Transverse colon (tissue), 4 donors: ENCODE measurements at regions not wholly inside any gene's neighbourhood (a gene's known extent, or its start where the extent isn't known, plus 50 kb on each side); places are given as distances from the start of the nearest gene placed in this dataset.

ENCODE experiments used
- DNase-seq: peaks from one replicate; pipeline ENCODE4 v3.0.0-alpha.2; 2019
- H3K27ac ChIP-seq, 4 donors: fragments of 200-600 bp; sonication (generic); 2 replicates each; pipeline ENCODE4 v1.5.1; 2016 to 2018; ENCODE audit warnings: inconsistent platforms in 4 of 4
- H3K27me3 ChIP-seq: fragments of 200-600 bp; sonication (generic); 2 replicates; pipeline ENCODE4 v1.5.1; 2017; ENCODE audit warnings: inconsistent platforms
- H3K36me3 ChIP-seq, 4 donors: fragments of 200-600 bp; sonication (generic); 2 replicates each; pipeline ENCODE4 v1.5.1; 2017 to 2019; ENCODE audit warnings: inconsistent platforms in 4 of 4
- H3K4me1 ChIP-seq, 4 donors: fragments of 200-600 bp; sonication (generic); 2 replicates each; pipeline ENCODE4 v1.5.1; 2017 to 2020; ENCODE audit warnings: inconsistent platforms in 4 of 4
- H3K4me3 ChIP-seq, 4 donors: fragments of 200-600 bp; sonication (generic); 1 replicate in 1 of 4; 2 replicates in 3 of 4; pipeline versions ENCODE4 v1.5.1 to v1.6.1; 2017 to 2019; ENCODE audit warnings: inconsistent platforms in 4 of 4
- H3K9me3 ChIP-seq, 2 donors: fragments of 200-600 bp; sonication (generic); 2 replicates each; pipeline ENCODE4 v1.5.1; 2017 to 2019; ENCODE audit warnings: inconsistent platforms in 2 of 2
- CTCF ChIP-seq, 5 experiments: fragments of 200-600 bp in 3 of 5; fragments of 450-650 bp in 2 of 5; sonication (generic) in 3 of 5; IDR thresholded peaks; 1 replicate in 2 of 5; 2 replicates in 3 of 5; pipeline ENCODE4 v1.5.1; 2016 to 2017; ENCODE audit warnings: antibody characterized with exemption in 5 of 5, inconsistent platforms in 3 of 5, mild to moderate bottlenecking in 2 of 5, moderate library complexity in 1 of 5
- EP300 ChIP-seq: sonication (generic); formaldehyde crosslinking; IDR thresholded peaks from one replicate; pipeline ENCODE4 v1.6.1; 2017; ENCODE audit warnings: antibody characterized with exemption, low read depth
- POLR2A ChIP-seq: fragments of 450-650 bp; IDR thresholded peaks from one replicate; pipeline ENCODE4 v1.6.1; 2016; ENCODE audit warnings: antibody characterized with exemption, mild to moderate bottlenecking, moderate library complexity
- POLR2AphosphoS5 ChIP-seq, 3 donors: sonication (generic); formaldehyde crosslinking; IDR thresholded peaks; one replicate each; pipeline ENCODE4 v1.6.1; 2016; ENCODE audit warnings: antibody characterized with exemption in 3 of 3
- WGBS, 2 donors: methylation state at CpG; one replicate each; pipeline ENCODE4 v1.1.5; 2018; ENCODE audit warnings: low coverage in 1 of 2; 5-methylcytosine and 5-hydroxymethylcytosine counted together
- in situ Hi-C, 4 donors: fragments of 200-750 bp; cut with MboI; loops; one replicate each; pipeline versions ENCODE4 v1.15.0 to v1.15.1; 2017; ENCODE audit warnings: low sequenced_read_pairs in 3 of 4, low pct_ligation_motif_present in 1 of 4, low pct_unique_long_range_greater_than_20kb in 1 of 4
- intact Hi-C: fragments of 100-400 bp; cut with DNase I; formaldehyde crosslinking; loops from one replicate; pipeline ENCODE4 v1.15.1; 2023; ENCODE audit warnings: low total_unique reads

- TF ChIP-seq CTCF (IDR thresholded peaks at IDR 0.05), result no peak
- no peak for TF ChIP-seq POLR2A
- Histone ChIP-seq H3K27ac (no peak overlapping the region), H3K4me3 (no peak overlapping the region), H3K27me3 (no peaks in the 10 kb centered on the region), H3K36me3 (no peaks in the 10 kb centered on the region), H3K9me3 (no peaks in the 10 kb centered on the region), H3K4me1 (no peaks in the 10 kb centered on the region)
- no peak for DNase-seq
- in situ Hi-C loops (loop anchor here (25.0 kb wide), 3 partner anchors 364 to 614 kb away; partner anchors contain the start of gene LRIG3 (in 1 of the 4)), intact Hi-C loops (no loop called here)
- WGBS, 2 donors, result 83 to 88% methylated on average over 2 to 3 of the region's 3 CpGs
Measured at GRCh38 chr12:58548801-58549200, 371.5 kb downstream of the LRIG3 start.

GRCh38 chr12:58554522-58555157 is 365.7 kb downstream of the LRIG3 start:
- H3K27ac ChIP-seq, result no peak overlapping the region
- TF ChIP-seq CTCF (IDR thresholded peaks at IDR 0.05) (no peak), POLR2AphosphoS5 (IDR thresholded peaks at IDR 0.05) (no peak)
- no peaks in the 10 kb centered on the region for H3K36me3 ChIP-seq
- H3K4me1 ChIP-seq, result no peaks in the 10 kb centered on the region
- DNase-seq, result no peak
- no peak overlapping the region for H3K4me3 ChIP-seq
- 59 to 83% methylated on average over 5 of the region's 5 CpGs for WGBS, 2 donors
- in situ Hi-C loops (no loop called here), intact Hi-C loops (no loop called here)
- H3K9me3 ChIP-seq, result no peaks in the 10 kb centered on the region
- no peaks in the 10 kb centered on the region for H3K27me3 ChIP-seq

GRCh38 chr12:58557171-58557570 is 363.1 kb downstream of the LRIG3 start:
- intact Hi-C loops, result no loop called here
- no peaks in the 10 kb centered on the region for H3K4me1 ChIP-seq
- H3K9me3 ChIP-seq, result no peaks in the 10 kb centered on the region
- no peak for DNase-seq
- in situ Hi-C loops, result no loop called here
- H3K27ac ChIP-seq, result no peak overlapping the region
- WGBS, 2 donors, result 33 to 35% methylated on average over 2 to 3 of the region's 3 CpGs
- H3K4me3 ChIP-seq, result no peak overlapping the region
- H3K36me3 ChIP-seq, result no peaks in the 10 kb centered on the region
- TF ChIP-seq CTCF (IDR thresholded peaks at IDR 0.05), result no peak
- no peak for TF ChIP-seq EP300
- no peak for TF ChIP-seq POLR2AphosphoS5 (IDR thresholded peaks at IDR 0.05)
- no peak for TF ChIP-seq POLR2A
- H3K27me3 ChIP-seq, result no peaks in the 10 kb centered on the region

GRCh38 chr12:58557661-58558060 is 362.6 kb downstream of the LRIG3 start:
- in situ Hi-C loops (no loop called here), intact Hi-C loops (no loop called here)
- no peak overlapping the region for H3K4me3 ChIP-seq
- 93 to 100% methylated on average over 1 of the region's 1 CpG for WGBS, 2 donors
- DNase-seq, result no peak
- no peaks in the 10 kb centered on the region for H3K4me1 ChIP-seq
- no peaks in the 10 kb centered on the region for H3K36me3 ChIP-seq
- no peak for TF ChIP-seq POLR2A
- no peak for TF ChIP-seq CTCF (IDR thresholded peaks at IDR 0.05)
- H3K27me3 ChIP-seq, result no peaks in the 10 kb centered on the region
- H3K27ac ChIP-seq, result no peak overlapping the region
- H3K9me3 ChIP-seq, result no peaks in the 10 kb centered on the region
